WERI-Rb-1 (cell line): ENCODE measurements at regions not wholly inside any gene's neighbourhood (a gene's known extent, or its start where the extent isn't known, plus 50 kb on each side); places are given as distances from the start of the nearest gene placed in this dataset.

Source experiments
- DNase-seq: peaks from one replicate; pipeline ENCODE4 v3.0.0-alpha.2; 2020
- H3K27ac ChIP-seq: fragments of 250-450 bp; sonication (Bioruptor Pico); 2 replicates; pipeline ENCODE4 v1.5.1; 2020; ENCODE audit warnings: mild to moderate bottlenecking, moderate library complexity
- H3K27me3 ChIP-seq: fragments of 250-450 bp; sonication (Bioruptor Pico); 2 replicates; pipeline ENCODE4 v1.5.1; 2021; ENCODE audit warnings: mild to moderate bottlenecking, low read depth, moderate library complexity; ENCODE audit not compliant: insufficient read depth, severe bottlenecking
- H3K36me3 ChIP-seq: fragments of 250-450 bp; sonication (Bioruptor Pico); 2 replicates; pipeline ENCODE4 v1.5.1; 2020; ENCODE audit warnings: mild to moderate bottlenecking, moderate library complexity
- H3K4me3 ChIP-seq: 2 replicates; pipeline ENCODE4 v1.5.1; 2011; ENCODE audit warnings: low read depth, mild to moderate bottlenecking, control low read depth, low read length
- H3K9me3 ChIP-seq: fragments of 250-450 bp; sonication (Bioruptor Pico); 2 replicates; pipeline ENCODE4 v1.5.1; 2021; ENCODE audit warnings: mild to moderate bottlenecking, moderate library complexity; ENCODE audit not compliant: severe bottlenecking
- CTCF ChIP-seq: IDR thresholded peaks from 2 replicates; pipeline ENCODE4 v1.5.1; 2011; ENCODE audit warnings: low read depth, mild to moderate bottlenecking, control low read depth, inconsistent platforms, low read length

- Histone ChIP-seq H3K27ac (no peak overlapping the region), H3K27me3 (no peaks in the 10 kb centered on the region), H3K9me3 (no peaks in the 10 kb centered on the region), H3K4me3 (no peak overlapping the region), H3K36me3 (no peaks in the 10 kb centered on the region)
- no peak for TF ChIP-seq CTCF
- DNase-seq = no peak
These were observed 1636.1 kb downstream of the SLITRK5 start for GRCh38 chr13:89307278-89307677.

DNA sequence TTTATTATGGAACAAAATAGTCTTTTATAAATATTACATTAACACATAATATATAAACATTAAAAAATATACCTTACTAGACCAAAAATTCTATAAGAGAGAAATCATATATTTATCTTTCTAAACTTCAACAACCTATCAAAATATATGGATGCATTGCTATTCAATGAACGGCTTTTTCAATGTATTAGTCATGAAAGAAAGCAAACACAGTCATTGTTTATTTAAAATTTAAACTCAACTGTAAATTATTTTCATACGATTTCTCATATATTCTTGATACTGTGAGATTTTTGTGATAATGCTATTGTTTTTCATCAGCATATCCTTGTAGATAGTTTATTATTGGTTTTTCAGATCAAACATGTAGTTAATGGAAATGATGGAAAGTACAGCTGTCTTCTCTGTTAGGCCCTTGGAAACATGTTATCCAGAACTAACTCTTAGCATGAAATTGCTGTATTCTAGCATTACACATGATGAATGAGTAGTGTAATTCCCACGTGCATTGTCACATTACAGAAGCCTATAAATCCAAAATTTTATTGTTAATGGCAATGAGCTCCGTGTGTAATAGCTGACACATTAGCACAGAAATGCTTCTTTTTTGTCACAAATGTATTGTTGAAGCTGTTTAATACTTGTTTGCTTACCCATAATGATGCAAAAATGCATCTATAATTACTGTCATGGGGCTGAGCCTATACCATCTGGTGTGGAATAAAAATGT, 1639.9 kb downstream of the SLITRK5 start:
- Histone ChIP-seq H3K27me3 (no peaks in the 10 kb centered on the region), H3K36me3 (no peaks in the 10 kb centered on the region), H3K27ac (no peak overlapping the region), H3K4me3 (no peak overlapping the region), H3K9me3 (no peaks in the 10 kb centered on the region)
- no peak for DNase-seq
- no peak for TF ChIP-seq CTCF

DNA sequence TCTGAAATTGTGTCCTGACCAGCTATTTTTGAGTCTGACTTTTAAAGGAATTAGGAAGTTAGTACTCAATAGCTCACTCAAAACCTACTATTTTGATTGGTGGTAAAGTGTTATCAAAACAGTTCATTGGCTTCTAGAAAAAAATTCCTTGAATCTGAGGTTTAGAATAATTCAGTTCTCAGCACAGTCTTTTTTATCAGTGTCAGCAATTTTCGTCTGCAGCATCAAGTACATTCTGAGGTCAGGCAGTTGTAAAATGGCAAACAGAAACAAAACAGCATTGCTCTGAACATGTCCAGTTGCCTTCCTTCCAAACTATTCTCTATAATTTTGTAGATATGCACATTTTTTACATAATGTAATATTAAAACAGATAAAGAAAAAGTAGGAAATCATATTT, 1644.1 kb downstream of the SLITRK5 start:
- H3K27me3 ChIP-seq = no peaks in the 10 kb centered on the region
- no peak overlapping the region for H3K4me3 ChIP-seq
- DNase-seq = no peak
- H3K9me3 ChIP-seq = no peaks in the 10 kb centered on the region
- no peak for TF ChIP-seq CTCF
- H3K27ac ChIP-seq = no peak overlapping the region
- H3K36me3 ChIP-seq = no peaks in the 10 kb centered on the region

DNA sequence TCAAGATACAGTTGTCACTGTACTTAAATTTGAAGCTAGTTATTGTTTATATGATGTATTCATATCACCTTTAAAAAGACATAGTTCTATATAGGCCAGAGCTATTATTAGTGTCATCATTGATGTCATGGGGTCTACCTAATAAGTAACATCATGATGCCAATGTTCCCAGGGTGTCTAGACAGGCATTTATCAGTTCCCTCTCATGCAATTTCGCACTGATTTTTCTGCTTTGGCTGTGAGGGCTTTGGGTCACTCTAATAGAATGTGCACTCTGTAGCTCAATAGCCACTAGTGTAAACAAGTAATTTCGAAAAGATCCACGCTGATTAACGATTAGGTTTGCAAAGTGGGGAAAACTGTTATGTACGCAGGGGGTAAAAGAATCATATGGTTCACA, 1651.3 kb downstream of the SLITRK5 start:
- Histone ChIP-seq H3K36me3 (no peaks in the 10 kb centered on the region), H3K4me3 (no peak overlapping the region), H3K27ac (no peak overlapping the region), H3K9me3 (no peaks in the 10 kb centered on the region), H3K27me3 (no peaks in the 10 kb centered on the region)
- DNase-seq = no peak
- TF ChIP-seq CTCF = no peak

GRCh38 chr13:89324582-89324981, 1653.4 kb downstream of the SLITRK5 start:
- Histone ChIP-seq H3K27me3 (no peaks in the 10 kb centered on the region), H3K9me3 (no peaks in the 10 kb centered on the region), H3K36me3 (no peaks in the 10 kb centered on the region), H3K27ac (no peak overlapping the region), H3K4me3 (no peak overlapping the region)
- no peak for DNase-seq
- no peak for TF ChIP-seq CTCF

DNA sequence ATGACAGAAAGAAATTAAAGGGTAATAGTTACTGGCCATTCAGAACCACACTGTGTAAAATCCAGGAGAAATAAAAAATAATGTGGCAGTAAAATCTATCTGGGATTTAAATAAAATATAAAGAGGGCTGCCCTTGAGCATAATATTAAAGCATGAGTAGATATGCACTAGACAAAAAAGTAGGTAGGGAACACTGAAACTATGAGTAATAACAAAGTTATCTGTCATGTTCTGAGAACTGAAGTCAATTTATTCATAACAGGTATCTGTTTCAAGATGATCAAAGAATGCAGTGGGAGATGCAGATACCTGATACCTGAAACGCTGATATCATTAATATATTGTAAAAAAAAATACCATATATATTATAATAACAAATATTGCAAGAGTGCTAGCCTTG, 1672.0 kb downstream of the SLITRK5 start:
- Histone ChIP-seq H3K4me3 (no peak overlapping the region), H3K9me3 (no peaks in the 10 kb centered on the region), H3K27me3 (no peaks in the 10 kb centered on the region), H3K36me3 (no peaks in the 10 kb centered on the region), H3K27ac (no peak overlapping the region)
- TF ChIP-seq CTCF = no peak
- DNase-seq = no peak
